Ishikawa (cell line): ENCODE measurements at regions not wholly inside any gene's neighbourhood (a gene's known extent, or its start where the extent isn't known, plus 50 kb on each side); places are given as distances from the start of the nearest gene placed in this dataset.

ENCODE experiments used
- CEBPB ChIP-seq: IDR thresholded peaks from 2 replicates; pipeline ENCODE4 v1.6.1; 2012
- EP300 ChIP-seq: IDR thresholded peaks from 2 replicates; pipeline ENCODE4 v1.6.1; 2012; ENCODE audit warnings: borderline replicate concordance
- RAD21 ChIP-seq: IDR thresholded peaks from 2 replicates; pipeline ENCODE4 v1.6.1; 2012; ENCODE audit warnings: low read depth

DNA sequence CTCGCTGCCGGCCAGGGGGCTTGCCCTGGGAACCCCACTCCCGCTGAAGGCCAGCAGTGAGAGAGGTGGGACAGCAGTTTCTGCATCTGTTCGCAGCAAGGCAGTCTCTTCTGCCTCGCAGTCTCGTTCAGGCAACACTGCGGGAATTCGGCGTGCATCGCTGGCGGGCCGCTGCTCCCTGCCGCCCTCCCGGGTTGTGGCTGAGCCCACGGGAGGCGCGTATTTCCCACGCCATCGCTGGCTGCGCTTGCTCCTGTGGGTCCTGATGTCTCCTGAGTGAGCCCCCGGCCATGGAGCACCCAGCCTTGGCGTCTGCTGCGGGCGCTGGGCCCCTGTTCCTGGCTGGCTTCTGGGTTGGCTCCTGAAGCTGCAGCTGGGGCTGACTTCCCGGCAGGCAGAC lies 227.9 kb downstream of the TEX29 start:
- TF ChIP-seq RAD21 (no peak), CEBPB (no peak), EP300 (no peak)
